Suppressor macrophage (primary cell): ENCODE measurements at regions not wholly inside any gene's neighbourhood (a gene's known extent, or its start where the extent isn't known, plus 50 kb on each side); places are given as distances from the start of the nearest gene placed in this dataset.

Source experiments
- DNase-seq, 4 experiments: peaks; one replicate each; pipeline ENCODE4 v3.0.0-alpha.2; 2020 to 2022

GRCh38 chr19:5235458-5236219, 105.0 kb downstream of the PTPRS start:
- no peak for DNase-seq

GRCh38 chr19:5234412-5234811, 106.2 kb downstream of the PTPRS start:
- no peak for DNase-seq

- DNase-seq = no peak
These were observed 107.7 kb downstream of the PTPRS start for GRCh38 chr19:5232798-5233505.

- no peak for DNase-seq
These were observed 108.5 kb downstream of the PTPRS start for GRCh38 chr19:5231857-5232678.

GRCh38 chr19:5230730-5231555, 109.7 kb downstream of the PTPRS start:
- no peak for DNase-seq

- no peak for DNase-seq
These were observed 110.8 kb downstream of the PTPRS start for GRCh38 chr19:5229778-5230335.

GRCh38 chr19:5228932-5229777, 111.5 kb downstream of the PTPRS start:
- peak in 2 of 4 experiments; percentile 23 to 40 for DNase-seq

GRCh38 chr19:5228490-5228889, 112.1 kb downstream of the PTPRS start:
- no peak for DNase-seq

GRCh38 chr19:5225486-5226345, 114.9 kb downstream of the PTPRS start:
- DNase-seq = no peak

- no peak for DNase-seq
These were observed 116.1 kb downstream of the PTPRS start for GRCh38 chr19:5224480-5224879.

GRCh38 chr19:5222821-5223321, 117.7 kb downstream of the PTPRS start:
- no peak for DNase-seq

GRCh38 chr19:5222178-5222577, 118.4 kb downstream of the PTPRS start:
- DNase-seq = no peak

- DNase-seq = no peak
These were observed 119.7 kb downstream of the PTPRS start for GRCh38 chr19:5220866-5221265.

- DNase-seq = no peak
These were observed 120.3 kb downstream of the PTPRS start for GRCh38 chr19:5220361-5220760.

- DNase-seq = no peak
These were observed 120.9 kb downstream of the PTPRS start for GRCh38 chr19:5219551-5220304.

- DNase-seq = no peak
These were observed 121.6 kb downstream of the PTPRS start for GRCh38 chr19:5218963-5219530.

- no peak for DNase-seq
These were observed 122.3 kb downstream of the PTPRS start for GRCh38 chr19:5218255-5218855.

GRCh38 chr19:5217171-5217570, 123.4 kb downstream of the PTPRS start:
- DNase-seq = no peak
